Vagina (tissue), 2 donors: ENCODE measurements at regions not wholly inside any gene's neighbourhood (a gene's known extent, or its start where the extent isn't known, plus 50 kb on each side); places are given as distances from the start of the nearest gene placed in this dataset.

ENCODE experiments used
- CTCF ChIP-seq, 3 experiments: fragments of 450-650 bp in 2 of 3; fragments of 200-600 bp in 1 of 3; sonication (generic) in 1 of 3; IDR thresholded peaks; one replicate each; pipeline ENCODE4 v1.5.1; 2017 to 2019; ENCODE audit warnings: antibody characterized with exemption in 3 of 3, mild to moderate bottlenecking in 2 of 3, moderate library complexity in 2 of 3
- POLR2AphosphoS5 ChIP-seq, 2 donors: sonication (generic); formaldehyde crosslinking; IDR thresholded peaks; one replicate each; pipeline ENCODE4 v1.9.0; 2017; ENCODE audit warnings: antibody characterized with exemption in 2 of 2, mild to moderate bottlenecking in 2 of 2, low read depth in 1 of 2; ENCODE audit not compliant: insufficient read depth in 1 of 2

GRCh38 chr3:159208050-159208449 lies 406.2 kb downstream of the MFSD1 start:
- TF ChIP-seq CTCF (IDR thresholded peaks at IDR 0.05) (no peak), POLR2AphosphoS5 (IDR thresholded peaks at IDR 0.05; ENCODE audit: insufficient read depth in 1 of 2, low read depth in 1 of 2) (no peak)
